ENCODE measurements at regions not wholly inside any gene's neighbourhood (a gene's known extent, or its start where the extent isn't known, plus 50 kb on each side); places are given as distances from the start of the nearest gene placed in this dataset.

DNA sequence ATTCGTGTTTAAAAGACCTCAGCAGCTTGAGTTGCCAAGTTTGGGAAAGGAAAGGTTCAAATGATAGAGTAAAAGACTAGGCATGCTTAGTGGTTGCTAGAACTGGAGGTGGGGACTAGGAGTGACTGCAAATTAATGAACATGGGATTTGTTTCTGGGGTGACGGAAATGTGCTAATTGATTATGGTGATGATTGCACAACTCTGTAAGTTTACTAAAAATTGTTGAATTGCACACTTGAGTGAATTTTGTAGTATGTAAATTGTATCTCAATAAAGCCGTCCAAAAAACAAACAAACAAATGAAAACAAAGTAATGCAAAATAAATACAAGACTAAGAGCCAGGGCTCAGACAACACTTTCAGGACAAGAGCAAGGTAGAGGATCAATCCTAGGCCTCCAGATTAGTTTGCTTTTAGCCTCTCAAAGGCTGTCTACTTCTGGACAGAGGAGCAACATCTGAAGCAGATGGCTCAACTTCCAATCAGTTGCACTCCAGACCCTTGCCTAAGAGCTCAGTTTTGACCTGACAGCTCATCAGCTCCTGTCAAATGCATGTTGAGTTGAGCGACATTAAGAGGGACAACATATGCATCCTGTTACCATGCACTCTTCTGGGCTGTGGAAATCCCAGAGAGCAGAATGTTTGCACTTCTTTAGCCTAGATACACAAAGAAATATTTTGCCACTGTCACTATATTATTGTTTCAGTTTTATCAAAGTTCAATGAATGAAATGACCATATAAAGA is 111.2 kb upstream of the ASIC2 start:
- no peak for DNase-seq

DNA sequence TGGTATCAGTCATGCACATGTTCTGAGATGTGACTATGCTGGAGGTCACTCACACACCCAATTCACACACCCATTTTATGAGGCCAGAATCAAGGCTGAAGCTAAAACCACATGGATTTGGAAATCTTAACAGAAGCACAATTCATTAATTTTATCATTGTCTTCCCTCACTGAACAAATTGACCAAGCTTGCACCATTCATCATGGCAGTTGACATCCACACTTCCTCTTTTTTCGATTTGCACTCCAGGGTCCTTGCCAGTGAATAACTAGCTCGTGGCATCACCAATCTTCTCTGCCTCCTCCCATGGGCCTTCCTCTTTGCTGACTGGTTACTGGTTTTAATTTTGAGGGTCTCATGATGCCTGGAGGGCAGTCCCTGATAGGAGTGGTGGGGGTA is 123.0 kb upstream of the ASIC2 start:
- no peak for DNase-seq

- no peak for DNase-seq
Observed at GRCh38 chr17:33421933-33422332, 128.8 kb upstream of the ASIC2 start.

DNA sequence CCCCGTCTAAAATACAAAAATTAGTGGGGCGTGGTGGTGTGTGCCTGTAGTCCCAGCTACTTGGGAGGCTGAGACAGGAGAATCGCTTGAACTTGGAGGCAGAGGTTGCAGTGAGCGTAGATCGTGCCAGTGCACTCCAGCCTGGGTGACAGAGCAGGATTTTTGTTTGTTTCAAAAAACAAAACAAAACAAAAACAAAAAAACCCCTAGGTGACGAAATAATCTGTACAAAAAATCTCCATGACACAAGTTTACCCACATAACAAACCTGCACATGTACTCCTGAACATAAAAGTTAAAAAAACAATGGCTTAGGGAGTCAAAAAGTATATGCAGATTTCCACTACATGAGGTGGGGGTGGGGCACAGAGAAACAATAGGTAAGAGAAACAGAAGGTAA is 140.5 kb upstream of the ASIC2 start:
- no peak for DNase-seq

DNA sequence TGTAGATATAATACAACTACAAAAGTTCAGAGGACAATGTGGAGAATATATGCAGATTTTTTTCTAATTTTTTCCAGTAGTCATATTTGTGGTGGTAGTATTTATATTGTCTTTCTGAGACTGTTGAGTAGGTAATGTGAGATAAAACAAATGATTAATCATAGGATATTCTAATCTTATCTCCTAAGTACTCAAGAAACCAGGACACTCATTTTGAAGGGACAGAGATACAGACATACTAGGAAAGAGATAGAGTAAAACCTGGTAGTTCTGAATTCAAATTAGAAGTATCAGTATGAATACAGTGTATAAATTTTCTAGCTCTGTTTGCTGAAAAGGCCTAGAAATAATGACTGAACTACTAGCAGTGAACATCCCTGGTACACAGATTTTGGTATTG is 141.7 kb upstream of the ASIC2 start:
- DNase-seq, result no peak

DNA sequence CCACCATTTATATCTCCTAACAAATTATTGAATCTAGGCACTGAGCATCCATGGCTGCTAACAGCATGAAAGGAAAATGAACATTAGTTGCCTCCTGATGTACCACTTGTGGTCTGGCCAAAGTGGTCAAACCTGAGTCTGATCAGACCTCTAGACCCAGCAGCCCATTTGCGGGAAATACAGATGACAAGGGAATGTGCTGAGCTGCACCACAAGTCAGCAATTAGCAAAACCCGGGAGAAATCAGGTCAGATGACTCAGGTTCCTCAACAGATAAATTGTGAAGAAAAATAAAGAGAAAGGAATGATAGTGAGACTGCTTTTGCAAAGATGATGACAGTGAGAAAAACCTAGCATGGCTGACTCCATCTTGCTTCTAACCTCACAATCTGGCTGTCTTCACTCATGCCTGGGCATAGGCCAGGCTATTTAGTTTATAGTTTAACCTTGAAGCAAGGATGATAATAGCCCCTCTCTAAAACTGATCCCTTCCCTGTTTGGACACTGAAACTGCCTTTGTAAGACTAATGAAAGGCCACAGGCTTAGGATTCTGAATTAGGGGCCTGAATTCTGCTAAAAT is 142.7 kb upstream of the ASIC2 start:
- no peak for DNase-seq

- no peak for DNase-seq
Observed at GRCh38 chr17:33436321-33436720, 143.2 kb upstream of the ASIC2 start.

DNA sequence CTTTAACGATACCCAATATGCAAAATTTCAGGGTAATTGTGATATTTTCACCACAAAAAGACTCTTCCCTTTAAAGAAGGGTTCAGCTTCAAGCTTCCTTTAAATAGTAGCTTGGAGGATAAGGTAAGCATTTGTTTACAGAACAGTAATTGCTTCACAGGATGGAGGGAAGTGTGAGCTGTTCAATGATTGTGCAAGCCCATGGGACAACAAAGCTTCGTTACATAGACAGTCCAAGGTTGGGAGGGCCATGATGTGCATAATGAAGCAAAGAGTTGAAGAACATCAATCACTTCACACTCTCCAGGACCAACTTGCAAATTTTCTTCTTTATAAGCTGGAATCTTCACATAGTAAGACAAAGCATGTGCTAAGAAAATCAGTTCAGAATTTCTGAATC is 145.0 kb upstream of the ASIC2 start:
- no peak for DNase-seq

DNA sequence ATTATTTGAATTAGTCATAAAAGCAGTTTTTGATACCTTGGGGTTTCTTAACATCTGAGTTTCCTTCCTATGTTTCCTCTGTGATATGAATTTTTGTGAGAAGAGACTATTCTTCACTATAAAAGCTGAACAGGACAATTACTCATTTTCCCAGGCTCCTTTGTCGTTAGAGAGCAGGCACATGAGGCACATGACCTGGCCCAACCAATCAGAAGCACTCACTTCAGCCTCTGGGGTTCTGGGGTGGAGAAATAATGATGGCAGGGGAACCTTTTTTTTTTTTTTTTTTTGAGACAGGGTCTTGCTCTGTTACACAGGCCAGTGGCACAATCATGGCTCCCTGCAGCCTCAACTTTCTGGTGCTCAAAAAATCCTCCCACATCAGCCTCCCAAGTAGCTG is 145.5 kb upstream of the ASIC2 start:
- no peak for DNase-seq

DNA sequence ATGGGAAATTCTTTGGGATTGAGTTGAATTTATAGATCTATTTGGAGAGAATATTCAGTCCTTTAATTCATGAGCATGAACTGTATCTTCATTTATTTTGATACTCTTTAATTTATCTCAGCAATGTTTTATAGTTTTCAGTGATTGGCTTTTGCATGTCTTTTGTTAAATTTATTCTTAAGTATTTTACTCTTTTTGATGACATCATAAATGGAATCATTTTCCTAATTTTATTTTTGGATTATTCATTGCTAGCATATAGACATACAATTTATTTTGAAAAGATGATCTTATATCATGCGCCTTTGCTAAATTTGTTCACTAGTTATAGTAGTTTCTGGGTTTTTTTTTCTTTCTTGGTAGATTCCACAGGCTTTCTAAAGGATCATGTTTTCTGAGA is 149.2 kb upstream of the ASIC2 start:
- DNase-seq, result no peak

GRCh38 chr17:33444731-33445130 is 151.6 kb upstream of the ASIC2 start:
- no peak for DNase-seq

DNA sequence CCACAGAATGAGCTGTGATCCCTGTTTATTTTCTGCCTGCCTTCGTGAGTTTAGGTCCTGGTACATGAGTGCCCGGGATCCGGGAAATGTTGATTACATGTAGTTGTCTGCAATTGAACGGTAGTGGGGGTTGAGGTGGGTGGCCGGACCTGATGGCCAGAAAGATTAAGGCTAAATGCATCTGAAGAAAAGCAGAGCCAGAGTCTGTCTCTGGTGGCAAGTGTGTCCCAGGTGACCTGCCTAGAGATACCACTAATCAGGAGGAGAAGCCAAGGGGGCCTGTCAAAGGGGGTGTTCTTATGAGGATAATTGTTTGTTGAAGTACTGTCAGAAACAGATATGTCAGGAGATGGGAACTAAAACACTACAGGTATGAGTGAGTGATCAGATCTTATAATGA is 154.0 kb upstream of the ASIC2 start:
- no peak for DNase-seq

DNA sequence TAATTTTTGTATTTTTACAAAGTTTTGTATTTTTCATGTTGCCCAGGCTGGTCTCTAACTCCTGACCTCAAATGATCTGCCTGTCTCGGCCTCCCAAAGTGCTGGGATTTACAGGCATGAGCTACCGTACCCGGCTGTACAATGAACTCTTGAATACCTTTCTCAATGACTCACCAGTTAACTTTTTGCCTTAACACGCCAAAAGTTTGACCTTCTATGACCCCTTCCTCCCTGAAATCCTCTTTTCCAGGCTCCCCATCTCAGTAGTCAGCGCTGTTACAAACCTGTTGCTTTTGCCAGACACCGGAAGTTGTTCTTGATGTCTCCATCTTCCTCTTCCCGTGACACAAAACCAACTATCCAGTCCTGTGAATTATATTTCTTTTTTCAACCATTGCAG is 158.1 kb upstream of the ASIC2 start:
- no peak for DNase-seq

- DNase-seq, result no peak
Observed at GRCh38 chr17:33457477-33457876, 164.4 kb upstream of the ASIC2 start.

DNA sequence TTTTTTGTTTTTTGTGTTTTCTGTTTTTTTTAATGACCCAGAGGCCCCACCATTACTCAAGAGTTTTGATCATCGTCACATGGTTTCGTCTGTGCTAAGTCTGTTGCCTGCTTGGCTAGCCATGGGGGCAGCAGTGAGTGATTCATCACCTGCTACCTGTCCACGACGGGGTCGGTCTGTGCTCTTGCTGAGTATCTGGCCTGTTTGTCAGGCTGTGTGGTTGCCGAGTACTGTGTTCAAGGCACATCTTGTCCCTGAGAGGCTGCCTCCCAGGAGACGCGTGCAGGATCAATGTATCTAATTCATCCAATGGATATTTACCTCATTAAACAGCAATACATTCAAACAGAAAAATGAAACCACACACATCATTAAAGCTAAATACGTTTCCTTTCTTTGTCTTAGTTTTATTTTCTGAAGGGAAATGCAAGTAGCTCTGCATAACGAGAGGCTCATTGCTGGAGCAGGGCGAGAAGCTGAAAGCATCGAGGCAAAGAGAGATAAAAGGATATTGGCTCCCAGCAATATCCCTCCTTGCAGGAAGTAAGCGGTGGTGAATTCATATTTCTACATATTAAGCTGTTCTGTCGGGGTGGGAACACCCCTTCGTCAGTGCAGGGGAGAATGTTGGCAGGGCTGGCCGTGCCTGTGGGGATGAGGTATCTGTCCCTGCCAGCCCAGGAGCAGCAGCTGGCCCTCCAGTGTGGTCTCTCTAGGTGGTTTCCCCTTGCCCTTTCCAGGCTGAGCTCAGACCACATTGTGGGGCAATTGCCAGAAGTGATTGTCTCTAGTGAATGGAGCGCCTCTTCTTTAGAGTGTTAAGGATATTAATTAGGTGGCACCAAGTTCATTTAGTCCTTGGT is 166.2 kb upstream of the ASIC2 start:
- DNase-seq, result no peak

GRCh38 chr17:33460781-33461450 is 167.8 kb upstream of the ASIC2 start:
- DNase-seq, result no peak

- no peak for DNase-seq
Observed at GRCh38 chr17:33463887-33464286, 170.8 kb upstream of the ASIC2 start.

- no peak for DNase-seq
Observed at GRCh38 chr17:33464669-33465280, 171.7 kb upstream of the ASIC2 start.

DNA sequence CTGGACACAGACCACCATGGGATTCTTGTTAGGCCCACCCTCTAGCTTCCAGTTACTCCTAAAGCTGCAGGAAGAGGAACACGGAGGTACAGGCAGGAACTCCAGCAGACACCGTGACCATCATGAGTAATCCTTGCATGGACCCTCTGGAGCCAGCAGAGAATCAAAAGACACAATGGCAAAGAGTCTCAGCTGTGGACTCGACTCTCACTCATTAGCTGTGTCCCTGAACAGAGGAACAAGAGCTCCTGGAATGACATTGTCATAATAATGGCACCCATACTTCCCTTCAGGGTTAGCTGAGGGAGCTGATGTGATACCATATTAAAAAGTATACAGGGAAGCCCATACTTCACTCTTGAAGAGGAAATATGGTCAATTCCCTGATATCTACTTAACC is 176.3 kb upstream of the ASIC2 start:
- DNase-seq, result no peak

- DNase-seq, result no peak
Observed at GRCh38 chr17:33469911-33470310, 176.8 kb upstream of the ASIC2 start.

DNA sequence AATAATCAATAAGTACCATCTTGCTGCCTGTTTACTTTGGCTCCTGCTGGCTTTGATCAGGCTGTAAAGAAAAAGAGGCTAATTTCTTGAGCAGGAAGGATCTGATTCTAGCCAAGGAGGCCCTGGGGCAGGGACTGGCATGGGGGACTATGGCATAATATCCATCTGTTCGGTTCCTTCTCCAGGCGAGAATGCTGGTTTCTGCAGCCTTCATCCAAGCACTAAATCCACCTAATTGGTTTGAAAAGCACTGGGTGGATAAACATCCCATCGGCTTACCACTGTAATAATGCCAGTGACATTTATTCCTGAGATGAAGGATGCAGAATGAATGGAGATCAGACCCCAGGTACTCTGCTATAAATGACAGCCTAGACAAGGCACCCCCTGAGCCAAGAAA is 180.0 kb upstream of the ASIC2 start:
- no peak for DNase-seq

GRCh38 chr17:33474789-33475188 is 181.7 kb upstream of the ASIC2 start:
- DNase-seq, result no peak

GRCh38 chr17:33475594-33475993 is 182.5 kb upstream of the ASIC2 start:
- no peak for DNase-seq
